SH-SY5Y (cell line): ENCODE measurements at regions not wholly inside any gene's neighbourhood (a gene's known extent, or its start where the extent isn't known, plus 50 kb on each side); places are given as distances from the start of the nearest gene placed in this dataset.

Experiments
- GATA2 ChIP-seq: IDR thresholded peaks from 2 replicates; pipeline ENCODE4 v1.6.1; 2011; ENCODE audit warnings: mild to moderate bottlenecking, low read depth, low read length
- GATA3 ChIP-seq: IDR thresholded peaks from 2 replicates; pipeline ENCODE4 v1.6.1; 2011; ENCODE audit warnings: low read depth, mild to moderate bottlenecking, low read length, moderate library complexity

GRCh38 chrX:13201605-13202219 is 118.1 kb downstream of the ATXN3L start:
- no peak for TF ChIP-seq GATA2
- no peak for TF ChIP-seq GATA3
